ENCODE measurements at regions not wholly inside any gene's neighbourhood (a gene's known extent, or its start where the extent isn't known, plus 50 kb on each side); places are given as distances from the start of the nearest gene placed in this dataset.

- H2AFZ ChIP-seq (ENCODE audit: low read depth, low read length) = no peak overlapping the region
- no peaks in the 10 kb centered on the region for H3K79me2 ChIP-seq (replicated peaks; ENCODE audit: insufficient read depth, low read length)
- peak overlapping the region; percentile 4 for H3K4me2 ChIP-seq (ENCODE audit: low read length)
Observed at GRCh38 chr11:129589190-129589860, 213.7 kb downstream of the BARX2 start.

More at GRCh38 chr11:129589190-129589860, 213.7 kb downstream of the BARX2 start:
- H3K27me3 ChIP-seq (ENCODE audit: insufficient read depth, low read depth, low read length) = no peaks in the 10 kb centered on the region
- peak overlapping the region; percentile 51 for H3K4me3 ChIP-seq (ENCODE audit: low read length)
- H3K9ac ChIP-seq (ENCODE audit: low read length) = peak overlapping the region; percentile 18
- no peaks in the 10 kb centered on the region for H3K9me3 ChIP-seq (ENCODE audit: low read length)
- H3K9me2 ChIP-seq (ENCODE audit: insufficient read depth, low read length) = no peaks in the 10 kb centered on the region
- H3K27ac ChIP-seq (ENCODE audit: low read length) = peak overlapping the region; percentile 72
- H3K36me3 ChIP-seq (ENCODE audit: insufficient read depth, low read length) = no peaks in the 10 kb centered on the region
- H3F3A ChIP-seq (ENCODE audit: insufficient read depth, low read length, poor library complexity, severe bottlenecking) = peaks cover 3% of the 10 kb centered on the region
- TF ChIP-seq MXI1 (conservative IDR thresholded peaks at IDR 0.05; ENCODE audit: poor library complexity, severe bottlenecking) = no peak
- TF ChIP-seq EP300 (conservative IDR thresholded peaks at IDR 0.05; ENCODE audit: poor library complexity, severe bottlenecking) = peak; percentile 94
- TF ChIP-seq TAF1 (IDR thresholded peaks at IDR 0.05; ENCODE audit: low read depth) = no peak
- TF ChIP-seq EZH2 (IDR thresholded peaks at IDR 0.05; ENCODE audit: borderline replicate concordance, insufficient read depth, low read length, poor library complexity, severe bottlenecking) = no peak
- no peak for TF ChIP-seq CTCF (IDR thresholded peaks at IDR 0.05; ENCODE audit: poor library complexity, severe bottlenecking)
- peak; percentile 15 for TF ChIP-seq SMC3 (conservative IDR thresholded peaks at IDR 0.05; ENCODE audit: poor library complexity)
- TF ChIP-seq POLR2AphosphoS5 (IDR thresholded peaks at IDR 0.05) = peak; percentile 80
- peak; percentile 86 for TF ChIP-seq REST (IDR thresholded peaks at IDR 0.05; ENCODE audit: borderline replicate concordance)
- TF ChIP-seq RAD21 (conservative IDR thresholded peaks at IDR 0.05) = peak; percentile 24
- H4K20me1 ChIP-seq (ENCODE audit: insufficient read depth) = no peaks in the 10 kb centered on the region
